ENCODE measurements at regions not wholly inside any gene's neighbourhood (a gene's known extent, or its start where the extent isn't known, plus 50 kb on each side); places are given as distances from the start of the nearest gene placed in this dataset.

GRCh38 chr1:106439475-106439874 is 617.0 kb upstream of the PRMT6 start:
- no peak for DNase-seq (ENCODE audit: low spot score)

GRCh38 chr1:106447466-106447865 is 609.0 kb upstream of the PRMT6 start:
- DNase-seq (ENCODE audit: low spot score): no peak

- no peak for DNase-seq (ENCODE audit: low spot score)
Measured at GRCh38 chr1:106456832-106457231, 599.6 kb upstream of the PRMT6 start.

GRCh38 chr1:106457368-106457767 is 599.1 kb upstream of the PRMT6 start:
- DNase-seq (ENCODE audit: low spot score): no peak

GRCh38 chr1:106458866-106459265 is 597.6 kb upstream of the PRMT6 start:
- no peak for DNase-seq (ENCODE audit: low spot score)

- no peak for DNase-seq (ENCODE audit: low spot score)
Measured at GRCh38 chr1:106459418-106459817, 597.1 kb upstream of the PRMT6 start.

- no peak for DNase-seq (ENCODE audit: low spot score)
Measured at GRCh38 chr1:106465666-106466065, 590.8 kb upstream of the PRMT6 start.

- DNase-seq (ENCODE audit: low spot score): no peak
Measured at GRCh38 chr1:106480629-106481028, 575.8 kb upstream of the PRMT6 start.

GRCh38 chr1:106492880-106493279 is 563.6 kb upstream of the PRMT6 start:
- no peak for DNase-seq (ENCODE audit: low spot score)

- DNase-seq (ENCODE audit: low spot score): no peak
Measured at GRCh38 chr1:106494646-106495045, 561.8 kb upstream of the PRMT6 start.

- DNase-seq (ENCODE audit: low spot score): no peak
Measured at GRCh38 chr1:106498238-106498637, 558.2 kb upstream of the PRMT6 start.

GRCh38 chr1:106502659-106503058 is 553.8 kb upstream of the PRMT6 start:
- no peak for DNase-seq (ENCODE audit: low spot score)

- no peak for DNase-seq (ENCODE audit: low spot score)
Measured at GRCh38 chr1:106515375-106515774, 541.1 kb upstream of the PRMT6 start.

GRCh38 chr1:106517224-106517623 is 539.2 kb upstream of the PRMT6 start:
- no peak for DNase-seq (ENCODE audit: low spot score)

GRCh38 chr1:106523497-106523896 is 533.0 kb upstream of the PRMT6 start:
- DNase-seq (ENCODE audit: low spot score): no peak

GRCh38 chr1:106524631-106525030 is 531.8 kb upstream of the PRMT6 start:
- no peak for DNase-seq (ENCODE audit: low spot score)

- peak; percentile 30 for DNase-seq (ENCODE audit: low spot score)
Measured at GRCh38 chr1:106526650-106527049, 529.8 kb upstream of the PRMT6 start.

GRCh38 chr1:106534612-106535011 is 521.9 kb upstream of the PRMT6 start:
- no peak for DNase-seq (ENCODE audit: low spot score)

GRCh38 chr1:106536741-106537140 is 519.7 kb upstream of the PRMT6 start:
- DNase-seq (ENCODE audit: low spot score): peak; percentile 11

- DNase-seq (ENCODE audit: low spot score): no peak
Measured at GRCh38 chr1:106548726-106549125, 507.7 kb upstream of the PRMT6 start.

GRCh38 chr1:106554294-106554693 is 502.2 kb upstream of the PRMT6 start:
- DNase-seq (ENCODE audit: low spot score): no peak

- no peak for DNase-seq (ENCODE audit: low spot score)
Measured at GRCh38 chr1:106555571-106555970, 500.9 kb upstream of the PRMT6 start.

- DNase-seq (ENCODE audit: low spot score): no peak
Measured at GRCh38 chr1:106564192-106564591, 492.3 kb upstream of the PRMT6 start.

- no peak for DNase-seq (ENCODE audit: low spot score)
Measured at GRCh38 chr1:106568201-106568974, 488.1 kb upstream of the PRMT6 start.

Measured in GM03348 (cell line).